Neural cell (in vitro differentiated cells): ENCODE measurements at regions not wholly inside any gene's neighbourhood (a gene's known extent, or its start where the extent isn't known, plus 50 kb on each side); places are given as distances from the start of the nearest gene placed in this dataset.

Source experiments
- H2AFZ ChIP-seq: fragments of 200-600, 300-800 bp; sonication (generic), shearing (Covaris generic); 2 replicates; pipeline ENCODE4 v1.6.0; 2014; ENCODE audit warnings: low read depth, mild to moderate bottlenecking, antibody characterized with exemption, low read length, moderate library complexity
- H3F3A ChIP-seq: fragments of 200-600 bp; shearing (Covaris generic); 2 replicates; pipeline ENCODE4 v1.6.1; 2016; ENCODE audit warnings: mild to moderate bottlenecking, moderate library complexity, mixed read lengths, antibody characterized with exemption, low read length; ENCODE audit not compliant: insufficient read depth, poor library complexity, severe bottlenecking
- H3K27ac ChIP-seq: fragments of 200-600, 300-800 bp; sonication (generic), shearing (Covaris generic); 2 replicates; pipeline ENCODE4 v1.5.1; 2014; ENCODE audit warnings: mild to moderate bottlenecking, low read length, moderate library complexity
- H3K27me3 ChIP-seq: fragments of 300-800, 200-600 bp; sonication (generic), shearing (Covaris generic); 2 replicates; pipeline ENCODE4 v1.6.0; 2014; ENCODE audit warnings: mild to moderate bottlenecking, low read depth, low read length, moderate library complexity; ENCODE audit not compliant: insufficient read depth
- H3K36me3 ChIP-seq: fragments of 300-800, 200-600 bp; sonication (generic), shearing (Covaris generic); 2 replicates; pipeline ENCODE4 v1.5.1; 2014; ENCODE audit warnings: mild to moderate bottlenecking, antibody characterized with exemption, low read length, moderate library complexity; ENCODE audit not compliant: insufficient read depth
- H3K4me2 ChIP-seq: fragments of 300-800, 200-600 bp; sonication (generic), shearing (Covaris generic); 2 replicates; pipeline ENCODE4 v1.6.0; 2014; ENCODE audit warnings: mild to moderate bottlenecking, low read length
- H3K4me3 ChIP-seq: fragments of 300-800, 200-600 bp; sonication (generic), shearing (Covaris generic); 2 replicates; pipeline ENCODE4 v1.5.1; 2014; ENCODE audit warnings: mild to moderate bottlenecking, low read length, moderate library complexity
- H3K79me2 ChIP-seq: fragments of 200-600 bp; shearing (Covaris generic); replicated peaks from 2 replicates; pipeline ENCODE4 v1.6.0; 2014; ENCODE audit warnings: mild to moderate bottlenecking, low read length, moderate library complexity; ENCODE audit not compliant: insufficient read depth
- H3K9ac ChIP-seq: fragments of 300-800, 200-600 bp; sonication (generic), shearing (Covaris generic); 2 replicates; pipeline ENCODE4 v1.6.1; 2016; ENCODE audit warnings: mild to moderate bottlenecking, low read length, mixed read lengths
- H3K9me2 ChIP-seq: fragments of 200-600 bp; shearing (Covaris generic); 2 replicates; pipeline ENCODE4 v1.6.1; 2016; ENCODE audit warnings: mild to moderate bottlenecking, low read length, mixed read lengths; ENCODE audit not compliant: insufficient read depth
- H3K9me3 ChIP-seq: fragments of 200-600, 300-800 bp; sonication (generic), shearing (Covaris generic); 2 replicates; pipeline ENCODE4 v1.6.1; 2016; ENCODE audit warnings: mild to moderate bottlenecking, mixed run types, low read length, moderate library complexity, mixed read lengths
- H4K20me1 ChIP-seq: fragments of 200-600 bp; shearing (Covaris generic); 2 replicates; pipeline ENCODE4 v1.6.1; 2016; ENCODE audit warnings: mild to moderate bottlenecking, mixed run types; ENCODE audit not compliant: insufficient read depth
- CTCF ChIP-seq: fragments of 450-650 bp; IDR thresholded peaks from 2 replicates; pipeline ENCODE4 v1.5.1; 2014; ENCODE audit warnings: antibody characterized with exemption, mild to moderate bottlenecking, moderate library complexity; ENCODE audit not compliant: poor library complexity, severe bottlenecking
- EP300 ChIP-seq: fragments of 450-650 bp; conservative IDR thresholded peaks from 2 replicates; pipeline ENCODE4 v1.6.1; 2014; ENCODE audit warnings: antibody characterized with exemption, mild to moderate bottlenecking, moderate library complexity; ENCODE audit not compliant: poor library complexity, severe bottlenecking
- EZH2 ChIP-seq: fragments of 200-600, 300-800 bp; shearing (Covaris generic), sonication (generic); IDR thresholded peaks from 2 replicates; pipeline ENCODE4 v1.6.1; 2014; ENCODE audit warnings: antibody characterized with exemption, low read length, borderline replicate concordance, mild to moderate bottlenecking; ENCODE audit not compliant: insufficient read depth, poor library complexity, severe bottlenecking
- MXI1 ChIP-seq: fragments of 450-650 bp; conservative IDR thresholded peaks from 2 replicates; pipeline ENCODE4 v1.6.1; 2014; ENCODE audit warnings: antibody characterized with exemption, mild to moderate bottlenecking; ENCODE audit not compliant: poor library complexity, severe bottlenecking
- POLR2AphosphoS5 ChIP-seq: IDR thresholded peaks from 2 replicates; pipeline ENCODE4 v1.6.1; 2012
- RAD21 ChIP-seq: fragments of 450-650 bp; conservative IDR thresholded peaks from 2 replicates; pipeline ENCODE4 v1.6.1; 2014; ENCODE audit warnings: antibody characterized with exemption, mild to moderate bottlenecking, moderate library complexity
- SMC3 ChIP-seq: fragments of 450-650 bp; conservative IDR thresholded peaks from 2 replicates; pipeline ENCODE4 v1.6.1; 2014; ENCODE audit warnings: antibody characterized with exemption, mild to moderate bottlenecking, moderate library complexity; ENCODE audit not compliant: poor library complexity
- TAF1 ChIP-seq: IDR thresholded peaks from 2 replicates; pipeline ENCODE4 v1.6.1; 2012; ENCODE audit warnings: low read depth
- TF ChIP-seq, protein P1 (sequence below): IDR thresholded peaks from 2 replicates; pipeline ENCODE4 v1.6.1; 2012; ENCODE audit warnings: borderline replicate concordance

- Histone ChIP-seq H3K36me3 (no peaks in the 10 kb centered on the region), H3K79me2 (no peaks in the 10 kb centered on the region), H3K27me3 (no peaks in the 10 kb centered on the region), H3K9me2 (no peaks in the 10 kb centered on the region), H3K4me2 (no peak overlapping the region), H3K4me3 (no peak overlapping the region), H2AFZ (no peak overlapping the region), H3K9me3 (no peaks in the 10 kb centered on the region), H3K9ac (no peak overlapping the region), H3F3A (no peaks in the 10 kb centered on the region), H4K20me1 (no peaks in the 10 kb centered on the region), H3K27ac (no peak overlapping the region)
- TF ChIP-seq POLR2AphosphoS5 (no peak), MXI1 (no peak), RAD21 (no peak), TAF1 (no peak), CTCF (no peak), SMC3 (no peak), EZH2 (no peak), EP300 (no peak)
- TF ChIP-seq, protein P1, sequence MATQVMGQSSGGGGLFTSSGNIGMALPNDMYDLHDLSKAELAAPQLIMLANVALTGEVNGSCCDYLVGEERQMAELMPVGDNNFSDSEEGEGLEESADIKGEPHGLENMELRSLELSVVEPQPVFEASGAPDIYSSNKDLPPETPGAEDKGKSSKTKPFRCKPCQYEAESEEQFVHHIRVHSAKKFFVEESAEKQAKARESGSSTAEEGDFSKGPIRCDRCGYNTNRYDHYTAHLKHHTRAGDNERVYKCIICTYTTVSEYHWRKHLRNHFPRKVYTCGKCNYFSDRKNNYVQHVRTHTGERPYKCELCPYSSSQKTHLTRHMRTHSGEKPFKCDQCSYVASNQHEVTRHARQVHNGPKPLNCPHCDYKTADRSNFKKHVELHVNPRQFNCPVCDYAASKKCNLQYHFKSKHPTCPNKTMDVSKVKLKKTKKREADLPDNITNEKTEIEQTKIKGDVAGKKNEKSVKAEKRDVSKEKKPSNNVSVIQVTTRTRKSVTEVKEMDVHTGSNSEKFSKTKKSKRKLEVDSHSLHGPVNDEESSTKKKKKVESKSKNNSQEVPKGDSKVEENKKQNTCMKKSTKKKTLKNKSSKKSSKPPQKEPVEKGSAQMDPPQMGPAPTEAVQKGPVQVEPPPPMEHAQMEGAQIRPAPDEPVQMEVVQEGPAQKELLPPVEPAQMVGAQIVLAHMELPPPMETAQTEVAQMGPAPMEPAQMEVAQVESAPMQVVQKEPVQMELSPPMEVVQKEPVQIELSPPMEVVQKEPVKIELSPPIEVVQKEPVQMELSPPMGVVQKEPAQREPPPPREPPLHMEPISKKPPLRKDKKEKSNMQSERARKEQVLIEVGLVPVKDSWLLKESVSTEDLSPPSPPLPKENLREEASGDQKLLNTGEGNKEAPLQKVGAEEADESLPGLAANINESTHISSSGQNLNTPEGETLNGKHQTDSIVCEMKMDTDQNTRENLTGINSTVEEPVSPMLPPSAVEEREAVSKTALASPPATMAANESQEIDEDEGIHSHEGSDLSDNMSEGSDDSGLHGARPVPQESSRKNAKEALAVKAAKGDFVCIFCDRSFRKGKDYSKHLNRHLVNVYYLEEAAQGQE: no peak
Observed at GRCh38 chr4:181594188-181594587, 649.0 kb upstream of the TENM3 start.

DNA sequence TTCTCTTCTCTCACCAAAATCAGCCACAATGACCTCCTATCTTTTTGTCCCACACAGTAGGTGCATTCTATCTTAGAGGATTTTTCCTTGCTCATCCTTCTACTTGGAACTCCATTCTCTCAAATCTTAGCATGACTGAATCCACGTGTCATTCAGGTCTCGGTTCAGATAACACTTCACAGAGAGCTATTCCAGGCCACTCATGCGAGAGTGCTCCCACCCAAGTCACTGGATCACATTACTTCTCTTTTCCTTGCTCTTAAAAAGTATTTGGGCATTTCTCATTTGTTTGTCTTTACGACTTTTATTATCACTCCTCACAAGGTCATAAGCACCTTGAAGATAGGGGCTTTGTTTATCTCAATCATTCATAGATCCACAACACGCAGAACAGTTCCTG lies 647.5 kb upstream of the TENM3 start:
- TF ChIP-seq EP300 (no peak), MXI1 (no peak), POLR2AphosphoS5 (no peak), CTCF (no peak), TAF1 (no peak), RAD21 (no peak), SMC3 (no peak)
- H3K79me2 ChIP-seq: no peaks in the 10 kb centered on the region

More for the DNA sequence above, 647.5 kb upstream of the TENM3 start:
- Histone ChIP-seq H3K27me3 (no peaks in the 10 kb centered on the region), H3K4me2 (no peak overlapping the region), H3K4me3 (no peak overlapping the region), H3K36me3 (no peaks in the 10 kb centered on the region), H3K27ac (no peak overlapping the region), H3K9ac (no peak overlapping the region), H4K20me1 (no peaks in the 10 kb centered on the region), H2AFZ (no peak overlapping the region), H3F3A (no peaks in the 10 kb centered on the region), H3K9me3 (no peaks in the 10 kb centered on the region), H3K9me2 (no peaks in the 10 kb centered on the region)
